ENCODE measurements at regions not wholly inside any gene's neighbourhood (a gene's known extent, or its start where the extent isn't known, plus 50 kb on each side); places are given as distances from the start of the nearest gene placed in this dataset.

GRCh38 chr18:52001106-52001505, 338.9 kb upstream of the DCC start (continued):
- TF ChIP-seq REPIN1 (CRISPR knock-in tag; IDR thresholded peaks at IDR 0.05; ENCODE audit: borderline replicate concordance, low read depth) (no peak), U2AF1 (optimal IDR thresholded peaks at IDR 0.05; ENCODE audit: low read depth, low read length) (no peak), TEAD2 (CRISPR knock-in tag; IDR thresholded peaks at IDR 0.05) (no peak), GABPB1 (CRISPR knock-in tag; IDR thresholded peaks at IDR 0.05) (no peak), TRAFD1 (CRISPR knock-in tag; IDR thresholded peaks at IDR 0.05; ENCODE audit: borderline replicate concordance) (no peak)

GRCh38 chr18:52002600-52002999, 337.4 kb upstream of the DCC start:
- Histone ChIP-seq H3K27me3 (ENCODE audit: control insufficient read depth in 1 of 2, insufficient read depth in 2 of 2, low read length in 2 of 2) (no peaks in the 10 kb centered on the region; a peak in 1 of 5 replicates), H3K4me3 (replicated peaks in 1 of 3; ENCODE audit: insufficient read depth in 1 of 3, low read depth in 2 of 3, low read length in 3 of 3) (no peak overlapping the region), H3K36me3 (replicated peaks in 1 of 2; ENCODE audit: control insufficient read depth in 1 of 2, insufficient read depth in 2 of 2, low read length in 2 of 2) (no peaks in the 10 kb centered on the region), H3K4me2 (ENCODE audit: low read depth, low read length) (no peak overlapping the region), H3K4me1 (ENCODE audit: insufficient read depth, low read length) (no peaks in the 10 kb centered on the region), H2AFZ (ENCODE audit: low read length) (no peak overlapping the region), H3K9me3 (ENCODE audit: low read length) (peaks cover 9% of the 10 kb centered on the region), H3K9ac (ENCODE audit: insufficient read depth, low read depth, low read length) (no peak overlapping the region), H3K79me2 (ENCODE audit: insufficient read depth, low read length) (no peaks in the 10 kb centered on the region), H4K20me1 (ENCODE audit: insufficient read depth, low read length) (no peaks in the 10 kb centered on the region), H3K27ac (ENCODE audit: extremely low read length, insufficient read depth, low read length) (no peak overlapping the region)
- no peak for FAIRE-seq
- ChIA-PET CTCF (ENCODE audit: low intra/inter-chr PET ratio, low total read pairs) (no interaction called here), POLR2A (no interaction called here)
- no peak for DNase-seq (ENCODE audit: low spot score)
- in situ Hi-C loops (cut with HindIII; ENCODE audit: extremely low pct_ligation_motif_present, low pct_unique_long_range_greater_than_20kb) (no loop called here), intact Hi-C loops (cut with micrococcal nuclease; ENCODE audit: unreplicated experiment) (no loop called here)
- WGBS (ENCODE audit: low lambda C conversion rate) = 21% methylated on average over 6 of the region's 6 CpGs
- no peak for ATAC-seq
- no TSS peak for BruUV-seq (replicated peaks)
- TF ChIP-seq ZBTB10 (CRISPR knock-in tag; IDR thresholded peaks at IDR 0.05; ENCODE audit: borderline replicate concordance) = no peak
- TF ChIP-seq CERS6 (CRISPR knock-in tag; IDR thresholded peaks at IDR 0.05) = no peak
- no peak for TF ChIP-seq ERF (CRISPR knock-in tag; IDR thresholded peaks at IDR 0.05)
- no peak for TF ChIP-seq ZC3H4 (CRISPR knock-in tag; IDR thresholded peaks at IDR 0.05; ENCODE audit: borderline replicate concordance)
- no peak for TF ChIP-seq ZFX (CRISPR knock-in tag; IDR thresholded peaks at IDR 0.05; ENCODE audit: low read depth)
- TF ChIP-seq ZSCAN31 (CRISPR knock-in tag; IDR thresholded peaks at IDR 0.05; ENCODE audit: low read depth) = no peak
- TF ChIP-seq ZNF382 (CRISPR knock-in tag; IDR thresholded peaks at IDR 0.05; ENCODE audit: borderline replicate concordance) = no peak
- TF ChIP-seq NFYB (CRISPR knock-in tag; IDR thresholded peaks at IDR 0.05) = no peak
- no peak for TF ChIP-seq SOX5 (CRISPR knock-in tag; IDR thresholded peaks at IDR 0.05; ENCODE audit: borderline replicate concordance)
- no peak for TF ChIP-seq DZIP1 (CRISPR knock-in tag; IDR thresholded peaks at IDR 0.05)
- TF ChIP-seq FOXO1 (CRISPR knock-in tag; IDR thresholded peaks at IDR 0.05) = no peak
- TF ChIP-seq STAG1 (CRISPR knock-in tag; IDR thresholded peaks at IDR 0.05) = no peak

All from HepG2 (cell line).